Keratinocyte (primary cell): ENCODE measurements at regions not wholly inside any gene's neighbourhood (a gene's known extent, or its start where the extent isn't known, plus 50 kb on each side); places are given as distances from the start of the nearest gene placed in this dataset.
"Not testable (repeated sequence)": the region's sequence is repeated elsewhere in the genome, so short reads cannot be mapped to it uniquely, and the experiment has no call there.

Source experiments
- DNase-seq: peaks from one replicate; pipeline ENCODE4 v3.0.0-alpha.2; 2011; ENCODE audit warnings: low read depth, missing footprints, low spot score
- FAIRE-seq: peaks from 2 replicates; lab custom pipeline; 2011; peaks lifted over from hg19 to GRCh38; lab: Jason Lieb, UNC
- H2AFZ ChIP-seq: 2 replicates; pipeline ENCODE4 v1.6.0; 2012; ENCODE audit warnings: low read length, control low read depth, inconsistent platforms; ENCODE audit not compliant: control insufficient read depth
- H3K27ac ChIP-seq: 2 replicates; pipeline ENCODE4 v1.5.1; 2011; ENCODE audit warnings: low read length; ENCODE audit not compliant: control insufficient read depth, insufficient read depth
- H3K27me3 ChIP-seq: 3 replicates; pipeline ENCODE4 v1.6.0; 2011; ENCODE audit warnings: low read length; ENCODE audit not compliant: control insufficient read depth, insufficient read depth; ENCODE audit errors: extremely low read depth
- H3K36me3 ChIP-seq, 2 experiments: 2 replicates in 1 of 2; 3 replicates in 1 of 2; pipeline ENCODE4 v1.5.1; 2011; ENCODE audit warnings: low read length in 2 of 2, mild to moderate bottlenecking in 1 of 2; ENCODE audit not compliant: control insufficient read depth in 2 of 2, insufficient read depth in 2 of 2; ENCODE audit errors: extremely low read depth in 1 of 2
- H3K4me1 ChIP-seq: 3 replicates; pipeline ENCODE4 v1.5.1; 2011; ENCODE audit warnings: low read length; ENCODE audit not compliant: control insufficient read depth, insufficient read depth; ENCODE audit errors: extremely low read depth
- H3K4me2 ChIP-seq: 3 replicates; pipeline ENCODE4 v1.6.0; 2011; ENCODE audit warnings: low read depth, low read length; ENCODE audit not compliant: control insufficient read depth, insufficient read depth; ENCODE audit errors: extremely low read depth
- H3K4me3 ChIP-seq, 3 experiments: fragments of 200-600 bp in 1 of 3; sonication (generic) in 1 of 3; 2 replicates in 2 of 3; 3 replicates in 1 of 3; pipeline ENCODE4 v1.5.1; 2011 to 2016; ENCODE audit warnings: low read length in 3 of 3, mild to moderate bottlenecking in 3 of 3, control low read depth in 2 of 3, inconsistent platforms in 1 of 3, low read depth in 1 of 3, mixed read lengths in 1 of 3, mixed run types in 1 of 3, moderate library complexity in 1 of 3; ENCODE audit not compliant: control insufficient read depth in 2 of 3, insufficient read depth in 2 of 3; ENCODE audit errors: extremely low read depth in 1 of 3
- H3K79me2 ChIP-seq: 2 replicates; pipeline ENCODE4 v1.6.0; 2012; ENCODE audit warnings: low read length; ENCODE audit not compliant: control insufficient read depth, insufficient read depth
- H3K9ac ChIP-seq: 3 replicates; pipeline ENCODE4 v1.6.0; 2011; ENCODE audit warnings: low read length; ENCODE audit not compliant: control insufficient read depth, insufficient read depth; ENCODE audit errors: extremely low read depth
- H3K9me1 ChIP-seq: 3 replicates; pipeline ENCODE4 v1.6.0; 2011; ENCODE audit warnings: low read length; ENCODE audit not compliant: control insufficient read depth, insufficient read depth; ENCODE audit errors: extremely low read depth
- H3K9me3 ChIP-seq: 2 replicates; pipeline ENCODE4 v1.5.1; 2012; ENCODE audit warnings: low read depth, low read length; ENCODE audit not compliant: control insufficient read depth
- H4K20me1 ChIP-seq: 3 replicates; pipeline ENCODE4 v1.6.0; 2011; ENCODE audit warnings: low read length; ENCODE audit not compliant: control insufficient read depth, insufficient read depth; ENCODE audit errors: extremely low read depth
- dilution Hi-C: fragments of 300-500 bp; cut with MboI; formaldehyde crosslinking; loops from one replicate; pipeline ENCODE4 v1.7.0; 2020; ENCODE audit warnings: low sequenced_read_pairs; ENCODE audit not compliant: extremely low pct_ligation_motif_present

- not testable (repeated sequence) for H2AFZ ChIP-seq
Measured at GRCh38 chr1:149176453-149177316, 73.3 kb upstream of the NBPF9 start.

GRCh38 chr1:149190742-149191141 is 87.4 kb upstream of the NBPF9 start:
- H3K4me1 ChIP-seq, H3K4me2 ChIP-seq, H4K20me1 ChIP-seq, H3K27ac ChIP-seq, H3K36me3 ChIP-seq, dilution Hi-C loops, H3K9me3 ChIP-seq, H2AFZ ChIP-seq, H3K9ac ChIP-seq, H3K4me3 ChIP-seq, DNase-seq, FAIRE-seq, H3K79me2 ChIP-seq, H3K27me3 ChIP-seq, H3K9me1 ChIP-seq: not testable (repeated sequence)

More at GRCh38 chr1:149176453-149177316, 73.3 kb upstream of the NBPF9 start:
- dilution Hi-C loops, H3K4me1 ChIP-seq, DNase-seq, FAIRE-seq, H3K9me3 ChIP-seq, H3K36me3 ChIP-seq, H3K79me2 ChIP-seq, H3K9me1 ChIP-seq, H3K27me3 ChIP-seq, H3K4me2 ChIP-seq, H4K20me1 ChIP-seq: not testable (repeated sequence)
- peak overlapping the region; percentile 77 for H3K9ac ChIP-seq
- H3K4me3 ChIP-seq: peak overlapping the region in 2 of 3 experiments; percentile 32 to 48
- H3K27ac ChIP-seq: peak overlapping the region; percentile 63

- dilution Hi-C loops: not testable (repeated sequence)
Measured at GRCh38 chr1:149196651-149197050, 93.3 kb upstream of the NBPF9 start.

DNA sequence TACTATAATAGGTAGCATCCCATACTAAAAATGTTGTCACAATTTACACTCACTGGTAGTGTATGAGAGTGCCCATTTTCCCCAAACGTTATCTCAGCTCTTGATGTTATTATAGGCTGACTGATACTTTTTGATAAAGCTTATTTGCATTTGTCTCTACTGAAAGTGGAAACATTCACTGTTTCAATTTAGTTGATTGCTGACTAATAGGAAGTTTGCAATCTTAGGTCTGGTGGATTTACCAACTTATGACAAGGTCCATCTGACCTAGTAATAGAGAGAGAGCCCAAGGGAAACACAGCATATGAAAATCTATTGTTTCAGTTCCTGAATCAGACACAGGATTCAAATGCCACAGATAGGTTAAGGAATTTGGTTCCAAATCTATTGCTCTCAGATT is 97.2 kb upstream of the NBPF9 start:
- H3K36me3 ChIP-seq, H4K20me1 ChIP-seq, dilution Hi-C loops, FAIRE-seq, H3K27ac ChIP-seq, H3K79me2 ChIP-seq, H3K4me1 ChIP-seq, H3K27me3 ChIP-seq, H3K9me3 ChIP-seq, H3K4me3 ChIP-seq, DNase-seq, H3K4me2 ChIP-seq, H3K9ac ChIP-seq, H3K9me1 ChIP-seq, H2AFZ ChIP-seq: not testable (repeated sequence)

More at GRCh38 chr1:149196651-149197050, 93.3 kb upstream of the NBPF9 start:
- not testable (repeated sequence) for H3K9me3 ChIP-seq, H2AFZ ChIP-seq, DNase-seq, H3K4me1 ChIP-seq, H3K4me3 ChIP-seq, H3K4me2 ChIP-seq, H3K27me3 ChIP-seq, H3K27ac ChIP-seq, H4K20me1 ChIP-seq, H3K79me2 ChIP-seq, H3K9ac ChIP-seq, FAIRE-seq, H3K9me1 ChIP-seq, H3K36me3 ChIP-seq

GRCh38 chr1:149202283-149202682 is 98.9 kb upstream of the NBPF9 start:
- H3K27ac ChIP-seq, H3K27me3 ChIP-seq, DNase-seq, H4K20me1 ChIP-seq, dilution Hi-C loops, FAIRE-seq, H3K9ac ChIP-seq, H2AFZ ChIP-seq, H3K9me3 ChIP-seq, H3K9me1 ChIP-seq, H3K36me3 ChIP-seq, H3K4me1 ChIP-seq, H3K4me3 ChIP-seq, H3K4me2 ChIP-seq, H3K79me2 ChIP-seq: not testable (repeated sequence)
